GM23338 (cell line): ENCODE measurements at regions not wholly inside any gene's neighbourhood (a gene's known extent, or its start where the extent isn't known, plus 50 kb on each side); places are given as distances from the start of the nearest gene placed in this dataset.

Source experiments
- ATAC-seq: fragments of 200-7000 bp; cut with Tn5 transposase; 3 replicates; pipeline ENCODE4 v1.9.1; 2020
- DNase-seq: peaks from one replicate; pipeline ENCODE4 v3.0.0-alpha.2; 2015; ENCODE audit warnings: low spot score
- H2AFZ ChIP-seq: fragments of 200-600 bp; sonication (generic); 2 replicates; pipeline ENCODE4 v1.8.0; 2016; ENCODE audit warnings: antibody characterized with exemption, mild to moderate bottlenecking, moderate library complexity
- H3F3A ChIP-seq: fragments of 200-600 bp; sonication (generic); replicated peaks from 2 replicates; pipeline ENCODE4 v1.8.0; 2017; ENCODE audit warnings: antibody characterized with exemption, mixed run types, low read depth
- H3K27ac ChIP-seq: fragments of 200-600 bp; sonication (generic); 2 replicates; pipeline ENCODE4 v1.6.1; 2016; ENCODE audit warnings: low read depth
- H3K27me3 ChIP-seq: fragments of 200-600 bp; sonication (generic); 2 replicates; pipeline ENCODE4 v1.8.0; 2016; ENCODE audit warnings: mild to moderate bottlenecking, mixed run types, moderate library complexity; ENCODE audit not compliant: insufficient read depth
- H3K36me3 ChIP-seq: fragments of 200-600 bp; sonication (generic); 2 replicates; pipeline ENCODE4 v1.8.0; 2016; ENCODE audit warnings: mild to moderate bottlenecking; ENCODE audit not compliant: insufficient read depth
- H3K4me1 ChIP-seq: fragments of 200-600 bp; sonication (generic); 2 replicates; pipeline ENCODE4 v1.8.0; 2016; ENCODE audit warnings: mild to moderate bottlenecking, moderate library complexity; ENCODE audit not compliant: insufficient read depth
- H3K4me2 ChIP-seq: fragments of 200-600 bp; sonication (generic); 2 replicates; pipeline ENCODE4 v1.7.1; 2017; ENCODE audit warnings: mixed run types
- H3K4me3 ChIP-seq: fragments of 200-600 bp; sonication (generic); 2 replicates; pipeline ENCODE4 v1.6.1; 2016; ENCODE audit warnings: mixed run types
- H3K79me2 ChIP-seq: fragments of 200-600 bp; sonication (generic); replicated peaks from 2 replicates; pipeline ENCODE4 v1.8.0; 2017; ENCODE audit warnings: mild to moderate bottlenecking; ENCODE audit not compliant: insufficient read depth
- H3K9me2 ChIP-seq: fragments of 200-600 bp; sonication (generic); 2 replicates; pipeline ENCODE4 v1.8.0; 2017; ENCODE audit not compliant: insufficient read depth
- H4K20me1 ChIP-seq: fragments of 200-600 bp; sonication (generic); replicated peaks from 2 replicates; pipeline ENCODE4 v1.8.0; 2017; ENCODE audit warnings: mild to moderate bottlenecking; ENCODE audit not compliant: insufficient read depth
- H3K27ac Mint-ChIP-seq: 2 replicates; pipeline ENCODE4 v1.8.0; 2020; ENCODE audit warnings: inconsistent platforms, mild to moderate bottlenecking, moderate library complexity, mixed read lengths
- H3K27me3 Mint-ChIP-seq: 3 replicates; pipeline ENCODE4 v1.8.0; 2022; ENCODE audit warnings: low read depth, mild to moderate bottlenecking, moderate library complexity, mixed read lengths, inconsistent platforms; ENCODE audit not compliant: insufficient read depth, poor library complexity
- H3K36me3 Mint-ChIP-seq: 3 replicates; pipeline ENCODE4 v1.8.0; 2021; ENCODE audit warnings: low read depth, mild to moderate bottlenecking, inconsistent platforms, moderate library complexity, mixed read lengths
- H3K4me1 Mint-ChIP-seq: 3 replicates; pipeline ENCODE4 v1.8.0; 2020; ENCODE audit warnings: mild to moderate bottlenecking, inconsistent platforms, mixed read lengths
- H3K4me3 Mint-ChIP-seq: 3 replicates; pipeline ENCODE4 v1.8.0; 2021; ENCODE audit warnings: moderate library complexity, mild to moderate bottlenecking, inconsistent platforms, mixed read lengths
- H3K9me3 Mint-ChIP-seq: 3 replicates; pipeline ENCODE4 v1.8.0; 2020; ENCODE audit warnings: moderate library complexity, mild to moderate bottlenecking, inconsistent platforms, mixed read lengths
- CREB1 ChIP-seq: fragments of 250-450 bp; sonication (Bioruptor Pico); IDR thresholded peaks from 2 replicates; pipeline ENCODE4 v1.5.0; 2020; ENCODE audit warnings: low read depth, mild to moderate bottlenecking, moderate library complexity
- ETS1 ChIP-seq: IDR thresholded peaks from 2 replicates; pipeline ENCODE4 v1.6.1; 2016; ENCODE audit warnings: antibody characterized with exemption
- EZH2 ChIP-seq: fragments of 200-600 bp; sonication (generic); IDR thresholded peaks from one replicate; pipeline ENCODE4 v1.8.0; 2017; ENCODE audit warnings: antibody characterized with exemption, mild to moderate bottlenecking, low read depth; ENCODE audit not compliant: unreplicated experiment
- EZH2phosphoT487 ChIP-seq: fragments of 200-600 bp; sonication (generic); IDR thresholded peaks from one replicate; pipeline ENCODE4 v1.8.1; 2018; ENCODE audit warnings: antibody characterized with exemption; ENCODE audit not compliant: unreplicated experiment
- JUNB ChIP-seq: IDR thresholded peaks from one replicate; pipeline ENCODE4 v1.6.1; 2016; ENCODE audit warnings: antibody characterized with exemption; ENCODE audit not compliant: unreplicated experiment
- NANOG ChIP-seq: IDR thresholded peaks from 2 replicates; pipeline ENCODE4 v1.6.1; 2016; ENCODE audit warnings: antibody characterized with exemption, borderline replicate concordance
- REST ChIP-seq: IDR thresholded peaks from one replicate; pipeline ENCODE4 v1.6.1; 2018; ENCODE audit warnings: antibody characterized with exemption; ENCODE audit not compliant: unreplicated experiment
- STAT1 ChIP-seq: IDR thresholded peaks from one replicate; pipeline ENCODE4 v1.6.1; 2016; ENCODE audit warnings: antibody characterized with exemption; ENCODE audit not compliant: unreplicated experiment
- ZNF114 ChIP-seq: fragments of 250-450 bp; sonication (Bioruptor Pico); IDR thresholded peaks from 2 replicates; pipeline ENCODE4 v1.5.0; 2020; ENCODE audit warnings: mild to moderate bottlenecking, moderate library complexity
- ZNF331 ChIP-seq: fragments of 250-450 bp; sonication (Bioruptor Pico); IDR thresholded peaks from 2 replicates; pipeline ENCODE4 v1.5.0; 2020; ENCODE audit warnings: low read depth, mild to moderate bottlenecking, moderate library complexity
- ZNF462 ChIP-seq: fragments of 250-450 bp; sonication (Bioruptor Pico); IDR thresholded peaks from 2 replicates; pipeline ENCODE4 v1.5.0; 2020; ENCODE audit warnings: mild to moderate bottlenecking, moderate library complexity

- H3K4me3 ChIP-seq, result no peak overlapping the region
- no peak overlapping the region for H3K27ac ChIP-seq
- DNase-seq (no peak), ATAC-seq (no peak)
- Mint-ChIP-seq H3K4me3 (no peak overlapping the region), H3K4me1 (peaks cover 30% of the 10 kb centered on the region), H3K36me3 (no peaks in the 10 kb centered on the region; the same call in 2 of the 3 replicates), H3K27ac (peak overlapping the region; percentile 50; the same call in 1 of the 2 replicates), H3K9me3 (no peaks in the 10 kb centered on the region), H3K27me3 (peaks cover 15% of the 10 kb centered on the region)
- no peak overlapping the region for H3K4me2 ChIP-seq
- H3F3A ChIP-seq, result no peaks in the 10 kb centered on the region
- TF ChIP-seq REST (no peak), CREB1 (no peak), EZH2phosphoT487 (no peak), EZH2 (no peak), ZNF114 (CRISPR knock-in tag) (no peak), STAT1 (no peak), ZNF331 (no peak)
- no peaks in the 10 kb centered on the region for H4K20me1 ChIP-seq
- H2AFZ ChIP-seq, result no peak overlapping the region
- H3K4me1 ChIP-seq, result 0 out of 2 replicates have a peak, but pooled peaks cover 4% of the 10 kb centered on the region
- H3K9me2 ChIP-seq, result no peaks in the 10 kb centered on the region
- H3K79me2 ChIP-seq, result peaks cover 5% of the 10 kb centered on the region; the same call in 1 of the 2 replicates
- no peaks in the 10 kb centered on the region for H3K36me3 ChIP-seq
- no peaks in the 10 kb centered on the region for H3K27me3 ChIP-seq
These were observed 196.7 kb upstream of the KLF14 start for GRCh38 chr7:130930681-130931080.

GRCh38 chr7:130931423-130931822 lies 197.4 kb upstream of the KLF14 start:
- Mint-ChIP-seq H3K27me3 (peaks cover 13% of the 10 kb centered on the region), H3K27ac (no peak overlapping the region; the same call in 1 of the 2 replicates), H3K4me3 (no peak overlapping the region), H3K36me3 (no peaks in the 10 kb centered on the region; the same call in 2 of the 3 replicates), H3K9me3 (no peaks in the 10 kb centered on the region), H3K4me1 (peaks cover 24% of the 10 kb centered on the region)
- peaks cover 5% of the 10 kb centered on the region; the same call in 1 of the 2 replicates for H3K79me2 ChIP-seq
- DNase-seq (no peak), ATAC-seq (no peak)
- H3K27ac ChIP-seq, result peak overlapping the region; percentile 67; the same call in 1 of the 2 replicates
- no peaks in the 10 kb centered on the region for H3K9me2 ChIP-seq
- H2AFZ ChIP-seq, result no peak overlapping the region
- H3K4me2 ChIP-seq, result no peak overlapping the region
- no peaks in the 10 kb centered on the region for H4K20me1 ChIP-seq
- no peaks in the 10 kb centered on the region for H3F3A ChIP-seq
- H3K27me3 ChIP-seq, result no peaks in the 10 kb centered on the region
- H3K36me3 ChIP-seq, result no peaks in the 10 kb centered on the region
- H3K4me3 ChIP-seq, result no peak overlapping the region
- H3K4me1 ChIP-seq, result 0 out of 2 replicates have a peak, but pooled peaks cover 4% of the 10 kb centered on the region
- no peak for TF ChIP-seq EZH2phosphoT487
- TF ChIP-seq ZNF462 (CRISPR knock-in tag), result no peak
- TF ChIP-seq JUNB, result no peak
- no peak for TF ChIP-seq NANOG
- TF ChIP-seq ETS1, result no peak
